ENCODE measurements at regions not wholly inside any gene's neighbourhood (a gene's known extent, or its start where the extent isn't known, plus 50 kb on each side); places are given as distances from the start of the nearest gene placed in this dataset.

- no peak overlapping the region for H3K27ac Mint-ChIP-seq (ENCODE audit: unreplicated experiment)
- peaks cover 11% of the 10 kb centered on the region for H3K27me3 Mint-ChIP-seq (ENCODE audit: unreplicated experiment)
- DNase-seq = no peak
- intact Hi-C loops (cut with micrococcal nuclease; ENCODE audit: unreplicated experiment) = no loop called here
- no peaks in the 10 kb centered on the region for H3K4me1 Mint-ChIP-seq (ENCODE audit: low read depth, unreplicated experiment)
- TF ChIP-seq CTCF (IDR thresholded peaks at IDR 0.05; ENCODE audit: unreplicated experiment) = no peak
- no TSS peak for BruUV-seq (replicated peaks)
- no peaks in the 10 kb centered on the region for H3K36me3 Mint-ChIP-seq (ENCODE audit: insufficient read depth, unreplicated experiment)
- no peak overlapping the region for H3K4me3 Mint-ChIP-seq (ENCODE audit: low read depth, unreplicated experiment)
- CTCF ChIA-PET = interaction anchor here (0.6 kb wide), 1 partner anchor 304 kb away, joined by 3 read pairs; no protein-coding TSS in a partner anchor
- no peaks in the 10 kb centered on the region for H3K9me3 Mint-ChIP-seq (ENCODE audit: low read depth, unreplicated experiment)
Observed at GRCh38 chr20:11564491-11564890, 353.2 kb upstream of the BTBD3 start.

DNA sequence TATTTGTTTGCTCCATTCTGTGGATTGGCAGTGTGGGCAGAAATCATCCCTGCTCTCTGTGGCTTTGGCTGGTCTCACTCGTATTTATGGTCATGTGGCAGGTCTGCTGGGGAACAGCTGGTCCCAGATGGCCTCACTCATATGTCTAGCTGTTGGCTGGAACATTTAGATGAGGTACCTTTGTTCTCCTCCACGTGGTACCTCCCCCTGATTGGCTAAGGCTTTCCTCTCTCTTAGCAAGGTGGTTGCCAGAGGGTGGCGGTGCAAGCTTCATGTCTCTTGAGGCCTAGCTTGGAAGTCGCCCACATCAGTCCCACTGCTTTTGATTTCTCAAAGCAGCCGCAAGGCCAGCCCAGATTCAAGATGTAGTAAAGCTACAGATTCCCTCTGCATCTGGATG, 348.5 kb upstream of the BTBD3 start:
- no peaks in the 10 kb centered on the region for H3K4me1 Mint-ChIP-seq (ENCODE audit: low read depth, unreplicated experiment)
- H3K27me3 Mint-ChIP-seq (ENCODE audit: unreplicated experiment) = peaks cover 11% of the 10 kb centered on the region
- H3K27ac Mint-ChIP-seq (ENCODE audit: unreplicated experiment) = no peak overlapping the region
- no peak overlapping the region for H3K4me3 Mint-ChIP-seq (ENCODE audit: low read depth, unreplicated experiment)
- no peaks in the 10 kb centered on the region for H3K9me3 Mint-ChIP-seq (ENCODE audit: low read depth, unreplicated experiment)
- BruUV-seq (replicated peaks) = no TSS peak
- DNase-seq = no peak
- H3K36me3 Mint-ChIP-seq (ENCODE audit: insufficient read depth, unreplicated experiment) = no peaks in the 10 kb centered on the region
- intact Hi-C loops (cut with micrococcal nuclease; ENCODE audit: unreplicated experiment) = no loop called here
- TF ChIP-seq CTCF (IDR thresholded peaks at IDR 0.05; ENCODE audit: unreplicated experiment) = no peak
- CTCF ChIA-PET = no interaction called here

GRCh38 chr20:11573507-11573906, 344.2 kb upstream of the BTBD3 start:
- Mint-ChIP-seq H3K4me1 (ENCODE audit: low read depth, unreplicated experiment) (no peaks in the 10 kb centered on the region), H3K27ac (ENCODE audit: unreplicated experiment) (no peak overlapping the region), H3K27me3 (ENCODE audit: unreplicated experiment) (no peaks in the 10 kb centered on the region), H3K9me3 (ENCODE audit: low read depth, unreplicated experiment) (peaks cover 3% of the 10 kb centered on the region), H3K4me3 (ENCODE audit: low read depth, unreplicated experiment) (no peak overlapping the region), H3K36me3 (ENCODE audit: insufficient read depth, unreplicated experiment) (no peaks in the 10 kb centered on the region)
- TF ChIP-seq CTCF (IDR thresholded peaks at IDR 0.05; ENCODE audit: unreplicated experiment) = no peak
- CTCF ChIA-PET = interaction anchor here (0.6 kb wide), 1 partner anchor 500 kb away, joined by 3 read pairs; no protein-coding TSS in a partner anchor
- no TSS peak for BruUV-seq (replicated peaks)
- intact Hi-C loops (cut with micrococcal nuclease; ENCODE audit: unreplicated experiment) = no loop called here
- no peak for DNase-seq

- CTCF ChIA-PET = no interaction called here
- Mint-ChIP-seq H3K36me3 (ENCODE audit: insufficient read depth, unreplicated experiment) (no peaks in the 10 kb centered on the region), H3K27me3 (ENCODE audit: unreplicated experiment) (no peaks in the 10 kb centered on the region), H3K27ac (ENCODE audit: unreplicated experiment) (no peak overlapping the region), H3K9me3 (ENCODE audit: low read depth, unreplicated experiment) (peaks cover 3% of the 10 kb centered on the region), H3K4me1 (ENCODE audit: low read depth, unreplicated experiment) (no peaks in the 10 kb centered on the region), H3K4me3 (ENCODE audit: low read depth, unreplicated experiment) (no peak overlapping the region)
- no peak for TF ChIP-seq CTCF (IDR thresholded peaks at IDR 0.05; ENCODE audit: unreplicated experiment)
- intact Hi-C loops (cut with micrococcal nuclease; ENCODE audit: unreplicated experiment) = loop anchor here (10.0 kb wide), 1 partner anchor 334 kb away; the partner anchor contains the start of gene BTBD3
- DNase-seq = no peak
- no TSS peak for BruUV-seq (replicated peaks)
Observed at GRCh38 chr20:11581271-11581670, 336.4 kb upstream of the BTBD3 start.

All from Calu3 (cell line).